Activated CD8-positive, alpha-beta memory T cell treated with anti-CD3 and anti-CD28 coated beads for 1 hour (primary cell): ENCODE measurements at regions not wholly inside any gene's neighbourhood (a gene's known extent, or its start where the extent isn't known, plus 50 kb on each side); places are given as distances from the start of the nearest gene placed in this dataset.
A peak's percentile ranks its signal among the peaks of the same experiment; 100 is the strongest.

Source experiments
- DNase-seq, 2 donors: peaks; one replicate each; pipeline ENCODE4 v3.0.0-alpha.2; 2020; ENCODE audit warnings: low read depth in 1 of 2; ENCODE audit errors: extremely low read depth in 1 of 2

- DNase-seq, result no peak
Observed at GRCh38 chr16:66290431-66290830, 76.1 kb upstream of the CDH5 start.

DNA sequence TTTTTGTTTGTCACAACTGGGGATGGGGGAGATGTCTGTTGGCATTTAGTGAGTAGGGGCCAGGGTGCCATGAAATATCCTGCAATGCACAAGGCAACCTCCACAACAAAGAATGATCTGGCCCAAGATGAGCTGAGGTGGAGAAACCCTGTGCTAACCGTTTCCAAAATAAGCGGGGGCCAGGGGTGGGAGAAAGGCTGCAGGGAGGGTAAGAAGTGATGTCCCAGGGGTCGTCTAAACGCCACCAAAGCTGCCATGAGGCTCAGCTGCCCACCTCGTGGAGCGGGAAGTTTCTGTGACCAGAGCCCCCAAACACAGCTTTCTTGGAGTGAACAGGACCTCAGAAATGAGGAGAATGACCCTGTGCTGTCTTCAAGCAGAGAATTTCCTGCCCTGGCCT, 76.5 kb upstream of the CDH5 start:
- no peak for DNase-seq

- no peak for DNase-seq
Observed at GRCh38 chr16:66289051-66289680, 77.3 kb upstream of the CDH5 start.

- no peak for DNase-seq
Observed at GRCh38 chr16:66287926-66288325, 78.6 kb upstream of the CDH5 start.

- no peak for DNase-seq
Observed at GRCh38 chr16:66287416-66287815, 79.1 kb upstream of the CDH5 start.

GRCh38 chr16:66286527-66286926, 80.0 kb upstream of the CDH5 start:
- no peak for DNase-seq

- DNase-seq, result no peak
Observed at GRCh38 chr16:66278604-66279262, 87.8 kb upstream of the CDH5 start.

DNA sequence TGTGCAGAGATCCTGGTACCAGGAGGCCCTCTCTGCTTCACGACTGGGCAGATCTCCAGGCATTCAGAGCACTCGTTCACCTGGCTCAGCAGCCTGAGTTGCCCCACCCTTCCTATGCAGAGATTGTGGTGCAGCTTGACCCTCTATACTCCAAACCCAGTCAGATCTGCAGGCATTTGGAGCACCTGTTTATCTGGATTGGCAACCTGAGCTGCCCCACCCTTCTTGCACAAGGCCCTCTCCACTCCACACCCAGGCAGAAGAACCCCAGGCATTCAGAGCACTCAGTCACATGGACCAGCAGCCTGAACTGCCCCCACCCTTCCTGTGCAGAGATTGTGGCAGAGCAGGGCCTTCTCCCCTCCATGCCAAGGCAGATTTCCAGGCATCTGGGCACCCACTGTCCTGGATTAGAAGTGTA, 88.4 kb upstream of the CDH5 start:
- no peak for DNase-seq

DNA sequence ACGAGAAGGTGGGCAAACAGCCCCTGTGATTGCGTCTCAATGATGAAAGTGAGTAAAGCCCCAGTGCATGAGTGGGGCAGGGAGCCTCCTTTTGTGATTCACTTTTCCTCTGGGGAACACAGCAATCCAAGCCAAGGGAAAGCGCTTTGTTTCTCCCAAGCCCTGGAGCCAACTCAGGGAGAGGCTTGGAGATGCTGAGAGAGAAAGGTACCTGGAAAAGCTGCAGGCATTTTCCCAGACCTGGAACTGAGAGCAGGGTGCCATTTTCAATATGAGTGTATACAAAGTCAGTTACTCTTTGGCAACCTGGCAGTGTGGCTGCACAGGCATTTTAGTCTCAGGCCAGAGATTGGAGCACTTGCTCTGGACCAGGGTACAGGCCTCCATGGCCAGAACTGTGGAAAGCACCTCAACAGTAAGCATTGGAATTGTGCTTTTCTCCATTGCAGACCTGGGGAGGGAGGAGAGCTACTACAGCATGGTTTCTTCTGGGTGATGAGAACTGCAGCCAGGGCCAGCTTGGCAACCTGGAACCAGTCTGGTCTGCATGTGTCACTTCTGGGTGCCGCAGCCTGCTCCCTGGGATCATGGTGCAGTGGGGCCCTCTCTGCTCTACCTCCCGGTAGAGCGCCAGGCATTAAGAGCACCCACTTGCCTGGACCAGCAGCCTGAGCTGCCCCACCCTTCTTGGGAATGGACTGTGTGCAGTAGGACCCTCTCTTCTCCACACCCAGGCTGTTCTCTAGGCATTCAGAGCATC, 89.0 kb upstream of the CDH5 start:
- no peak for DNase-seq

GRCh38 chr16:66275775-66276428, 90.6 kb upstream of the CDH5 start:
- DNase-seq, result no peak

- no peak for DNase-seq
Observed at GRCh38 chr16:66274335-66275110, 92.0 kb upstream of the CDH5 start.

GRCh38 chr16:66273644-66274334, 92.7 kb upstream of the CDH5 start:
- DNase-seq, result no peak

GRCh38 chr16:66273053-66273452, 93.4 kb upstream of the CDH5 start:
- DNase-seq, result no peak

DNA sequence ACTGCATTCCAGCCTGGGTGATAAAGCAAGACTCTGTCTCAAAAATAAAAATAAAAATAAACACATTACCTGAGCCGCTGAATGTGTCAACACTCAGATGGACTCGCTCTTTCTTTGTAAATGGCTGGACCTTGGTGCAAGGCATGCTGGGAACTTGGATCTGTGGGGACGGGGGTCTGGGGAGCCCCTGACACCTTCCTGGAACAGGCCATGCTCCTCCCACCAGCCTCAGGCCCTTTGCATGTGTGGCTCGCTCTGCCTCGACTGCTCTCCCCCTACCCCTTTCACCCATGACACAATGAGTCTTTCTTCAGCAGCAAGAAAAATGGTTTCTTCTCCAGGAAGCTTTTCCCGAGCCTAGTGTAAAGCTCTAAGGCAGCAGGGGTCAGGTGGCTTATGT, 94.0 kb upstream of the CDH5 start:
- DNase-seq, result no peak

GRCh38 chr16:66271074-66272060, 95.1 kb upstream of the CDH5 start:
- no peak for DNase-seq

- peak in 1 of 2 donors; percentile 39 for DNase-seq
Observed at GRCh38 chr16:66270333-66270927, 96.1 kb upstream of the CDH5 start.

- DNase-seq, result no peak
Observed at GRCh38 chr16:66269617-66270332, 96.7 kb upstream of the CDH5 start.
